Choroid plexus epithelial cell (primary cell): ENCODE measurements at regions not wholly inside any gene's neighbourhood (a gene's known extent, or its start where the extent isn't known, plus 50 kb on each side); places are given as distances from the start of the nearest gene placed in this dataset.

Experiments used
- DNase-seq: peaks from one replicate; pipeline ENCODE4 v3.0.0-alpha.2; 2010; ENCODE audit warnings: low read depth
- H3K4me3 ChIP-seq: 2 replicates; pipeline ENCODE4 v1.5.1; 2011; ENCODE audit warnings: low read depth, mild to moderate bottlenecking, control low read depth, low read length, moderate library complexity
- CTCF ChIP-seq: conservative IDR thresholded peaks from 2 replicates; pipeline ENCODE4 v1.5.1; 2011; ENCODE audit warnings: low read depth, mild to moderate bottlenecking, control low read depth, inconsistent platforms, low read length, moderate library complexity

- no peak overlapping the region for H3K4me3 ChIP-seq
- TF ChIP-seq CTCF = no peak
- no peak for DNase-seq
Measured at GRCh38 chr6:43907789-43908472, 137.9 kb downstream of the VEGFA start.

- TF ChIP-seq CTCF = no peak
- no peak overlapping the region for H3K4me3 ChIP-seq
- no peak for DNase-seq
Measured at GRCh38 chr6:43907312-43907711, 137.3 kb downstream of the VEGFA start.

GRCh38 chr6:43904311-43905123 lies 134.5 kb downstream of the VEGFA start:
- H3K4me3 ChIP-seq = no peak overlapping the region
- no peak for TF ChIP-seq CTCF
- peak; percentile 34 for DNase-seq

- no peak for TF ChIP-seq CTCF
Measured at GRCh38 chr6:43903739-43904290, 133.8 kb downstream of the VEGFA start.

GRCh38 chr6:43901733-43902230 lies 131.8 kb downstream of the VEGFA start:
- no peak for TF ChIP-seq CTCF
- no peak for DNase-seq
- H3K4me3 ChIP-seq = no peak overlapping the region

More at GRCh38 chr6:43903739-43904290, 133.8 kb downstream of the VEGFA start:
- DNase-seq = no peak
- H3K4me3 ChIP-seq = no peak overlapping the region

GRCh38 chr6:43900916-43901732 lies 131.1 kb downstream of the VEGFA start:
- no peak for TF ChIP-seq CTCF
- no peak for DNase-seq
- no peak overlapping the region for H3K4me3 ChIP-seq
